GM12875 (cell line): ENCODE measurements at regions not wholly inside any gene's neighbourhood (a gene's known extent, or its start where the extent isn't known, plus 50 kb on each side); places are given as distances from the start of the nearest gene placed in this dataset.

ENCODE experiments used
- H3K4me3 ChIP-seq: one replicate; pipeline ENCODE4 v1.5.1; 2011; ENCODE audit warnings: low read depth, low read length, control low read depth
- CTCF ChIP-seq: IDR thresholded peaks from 2 replicates; pipeline ENCODE4 v1.5.1; 2011; ENCODE audit warnings: low read depth, mild to moderate bottlenecking, control low read depth, inconsistent platforms, low read length, moderate library complexity, borderline replicate concordance; ENCODE audit not compliant: insufficient read depth

GRCh38 chr10:78957471-78958039 is 111.2 kb upstream of the ZMIZ1 start:
- TF ChIP-seq CTCF: no peak
- H3K4me3 ChIP-seq: no peak overlapping the region

DNA sequence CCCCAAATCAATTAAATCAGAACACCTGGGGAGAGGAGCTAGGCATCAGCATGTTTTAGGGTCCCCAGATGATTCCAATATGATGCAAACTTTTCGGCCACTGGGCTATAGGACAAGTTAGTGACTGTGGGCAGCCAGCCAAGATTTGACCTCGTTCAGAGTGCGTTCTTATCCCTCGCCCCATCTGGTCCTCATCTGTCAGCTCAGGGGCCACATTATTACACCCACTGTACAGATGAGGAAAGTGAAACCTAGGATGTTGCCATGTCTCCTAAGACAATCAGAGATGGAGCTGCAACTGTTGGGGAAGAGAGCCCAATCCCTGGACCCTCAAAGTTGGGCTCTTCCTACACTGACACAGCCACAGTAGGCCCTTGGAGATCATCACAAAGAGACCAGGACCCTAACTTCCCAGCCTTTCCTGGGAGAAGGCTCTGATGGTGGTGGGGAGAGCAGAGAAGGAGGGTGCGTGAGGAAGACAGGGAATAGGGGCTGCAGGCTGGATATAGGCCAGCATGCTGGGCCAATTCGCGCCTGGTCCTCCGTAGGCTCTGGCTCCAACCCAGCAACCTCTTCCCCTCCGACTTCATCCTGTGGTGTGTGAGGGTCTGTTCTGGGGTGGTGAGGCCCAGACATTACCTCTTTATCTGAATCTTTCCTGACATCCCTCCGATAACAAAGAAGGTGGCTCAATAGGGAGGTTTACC is 109.4 kb upstream of the ZMIZ1 start:
- no peak overlapping the region for H3K4me3 ChIP-seq
- no peak for TF ChIP-seq CTCF

GRCh38 chr10:78959924-78960285 is 108.9 kb upstream of the ZMIZ1 start:
- H3K4me3 ChIP-seq: no peak overlapping the region
- TF ChIP-seq CTCF: no peak

- TF ChIP-seq CTCF: no peak
- H3K4me3 ChIP-seq: no peak overlapping the region
Measured at GRCh38 chr10:78960316-78960800, 108.4 kb upstream of the ZMIZ1 start.

GRCh38 chr10:78961760-78962159 is 107.0 kb upstream of the ZMIZ1 start:
- no peak for TF ChIP-seq CTCF

GRCh38 chr10:78963074-78964034 is 105.4 kb upstream of the ZMIZ1 start:
- H3K4me3 ChIP-seq: no peak overlapping the region
- TF ChIP-seq CTCF: no peak

More at GRCh38 chr10:78961760-78962159, 107.0 kb upstream of the ZMIZ1 start:
- no peak overlapping the region for H3K4me3 ChIP-seq
